Activated CD4-positive, CD25-positive, alpha-beta regulatory T cell (primary cell): ENCODE measurements at regions not wholly inside any gene's neighbourhood (a gene's known extent, or its start where the extent isn't known, plus 50 kb on each side); places are given as distances from the start of the nearest gene placed in this dataset.

Source experiments
- DNase-seq, 4 experiments: peaks; one replicate each; lab custom pipeline; 2025; lab: John Stamatoyannopoulos, UW

DNA sequence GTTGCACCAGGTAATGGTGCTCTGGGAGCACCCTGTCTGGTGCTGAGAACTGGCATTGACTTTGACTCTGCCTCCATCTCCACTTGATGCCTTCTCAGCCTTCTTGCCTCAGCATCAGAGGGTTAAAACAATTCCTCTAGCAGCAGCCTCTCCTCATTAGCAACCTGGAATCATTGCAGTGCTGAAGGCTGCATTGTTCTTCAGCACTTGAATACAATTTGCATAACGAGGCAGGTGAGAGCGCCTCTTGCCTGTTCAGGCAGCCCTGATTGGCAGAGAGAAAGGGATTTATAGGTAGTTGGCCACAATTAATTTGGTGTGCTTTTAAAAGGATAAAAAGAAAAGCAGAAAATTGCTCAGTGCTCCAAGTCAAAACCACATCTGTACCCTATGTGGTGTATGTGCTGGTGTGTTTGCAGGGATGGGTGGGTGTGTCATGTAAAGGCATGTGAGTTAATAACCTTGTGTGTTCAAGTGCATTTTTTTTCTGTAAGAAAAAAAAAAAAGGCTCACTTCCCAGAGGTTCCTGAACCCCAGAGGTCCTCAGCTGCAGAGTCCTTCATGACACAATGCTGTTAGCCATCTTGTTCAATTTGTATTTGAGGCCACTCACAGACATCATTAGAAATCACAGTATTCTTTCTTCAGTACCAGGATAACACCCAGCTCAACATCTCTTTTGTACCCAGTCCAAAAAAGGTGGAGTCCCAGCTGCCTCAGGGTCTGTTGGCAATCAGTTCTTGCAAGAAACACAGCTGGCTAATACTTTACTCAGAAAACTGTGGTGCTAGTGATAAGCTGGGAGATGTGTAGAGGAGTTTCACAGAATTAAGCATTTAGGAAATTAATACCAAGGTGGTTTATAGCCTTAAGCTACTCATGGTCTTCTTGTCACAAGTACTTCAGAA, 385.6 kb downstream of the GRIN2B start:
- no peak for DNase-seq

- DNase-seq = no peak
Measured at GRCh38 chr12:13594731-13595514, 386.5 kb downstream of the GRIN2B start.

DNA sequence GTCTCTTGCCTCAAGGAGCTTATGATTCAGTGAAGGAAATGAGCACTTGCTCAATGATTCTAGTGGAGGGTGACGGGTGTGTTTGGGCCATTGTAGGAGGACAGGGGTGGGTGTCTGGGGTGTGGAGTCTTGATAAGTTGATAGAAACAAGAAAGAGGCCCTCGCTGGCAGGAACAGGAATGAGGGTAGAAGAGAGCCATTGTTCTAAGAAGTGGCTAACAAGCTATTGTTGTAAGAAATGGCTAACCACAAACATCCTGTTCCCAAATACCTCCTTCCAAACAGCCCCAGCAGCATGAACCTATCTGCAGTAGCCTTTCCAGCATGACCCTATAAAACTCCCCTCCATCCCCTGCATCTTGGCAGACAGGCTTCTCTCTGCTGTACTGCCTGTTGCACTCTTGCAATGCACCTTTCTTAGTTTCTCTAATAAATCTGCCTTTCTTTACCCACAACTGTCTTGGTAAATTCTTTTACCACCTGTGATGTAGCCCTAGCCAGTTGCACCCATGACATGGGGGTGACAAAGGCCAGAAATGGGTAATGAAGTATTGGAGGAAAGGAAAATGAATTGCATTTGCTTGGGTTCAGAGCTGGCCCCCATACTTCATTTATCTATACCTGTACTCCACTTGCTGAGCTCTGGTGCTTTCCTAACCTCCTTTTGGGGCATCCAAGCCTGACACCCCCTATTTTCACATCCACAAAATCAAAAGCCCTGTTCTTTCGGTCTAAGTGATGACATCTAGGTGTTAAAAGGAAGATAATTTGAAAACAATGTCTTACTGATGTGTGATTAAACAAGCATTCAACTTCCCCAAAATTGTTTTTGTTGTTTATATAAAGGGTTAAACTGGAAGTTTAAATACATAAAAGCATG, 389.1 kb downstream of the GRIN2B start:
- no peak for DNase-seq

DNA sequence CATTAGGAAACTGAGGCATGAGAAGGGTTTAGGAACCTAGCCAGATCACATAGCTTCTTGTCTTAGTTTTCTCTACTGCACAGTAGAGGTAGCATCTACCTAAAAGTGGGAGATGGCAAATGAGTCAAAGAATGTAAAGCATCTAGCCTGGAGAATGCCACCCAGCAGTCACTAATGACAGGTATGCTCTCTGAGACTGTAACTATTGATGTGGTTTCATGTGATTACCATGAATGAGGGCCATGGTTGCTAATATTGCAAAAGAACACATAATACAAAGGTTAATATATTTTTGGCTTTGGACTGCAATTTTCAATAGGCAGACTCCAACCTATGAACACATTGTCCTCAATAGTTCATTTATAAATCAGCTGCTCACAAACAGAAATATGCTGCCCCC, 389.9 kb downstream of the GRIN2B start:
- no peak for DNase-seq

DNA sequence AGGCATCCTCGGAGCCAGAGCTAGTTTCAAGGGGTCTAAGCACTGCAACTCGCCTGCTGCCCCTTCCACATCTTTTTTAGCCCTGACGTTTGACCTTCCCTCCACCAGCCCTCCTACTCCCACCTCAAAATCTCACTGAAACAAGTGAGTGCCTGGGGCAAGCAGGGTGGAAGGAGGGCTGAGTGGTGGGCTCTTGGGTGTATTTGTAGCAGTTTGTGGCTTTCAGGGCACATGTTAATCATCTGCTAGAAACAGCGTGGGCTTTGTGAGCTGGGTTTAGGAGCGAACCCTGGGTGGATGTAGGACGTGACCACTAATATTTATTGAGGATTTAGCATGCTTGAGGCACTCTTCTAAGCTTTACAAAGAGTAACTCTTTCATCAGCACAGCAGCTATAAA, 390.3 kb downstream of the GRIN2B start:
- no peak for DNase-seq

DNA sequence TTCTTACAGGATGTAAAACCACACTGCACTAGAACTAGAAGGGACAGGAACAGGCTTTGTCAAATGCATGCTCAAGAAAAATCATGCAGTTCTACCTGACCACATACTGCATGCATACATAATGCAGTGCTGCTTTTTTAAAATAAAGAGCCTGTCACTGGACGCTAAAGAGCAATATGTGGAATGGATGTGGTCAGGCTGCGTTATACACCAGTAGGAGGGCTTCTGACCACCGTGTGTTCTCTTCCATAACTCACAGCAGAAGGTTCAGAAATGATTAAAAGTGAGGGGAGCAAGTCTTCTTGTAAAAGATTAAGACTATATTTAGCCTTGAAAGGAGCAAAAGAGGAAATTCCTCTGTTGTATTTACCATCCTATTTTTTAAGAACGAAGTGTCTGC, 392.0 kb downstream of the EMP1 start:
- no peak for DNase-seq

GRCh38 chr12:13587721-13588390, 391.3 kb downstream of the EMP1 start:
- no peak for DNase-seq

DNA sequence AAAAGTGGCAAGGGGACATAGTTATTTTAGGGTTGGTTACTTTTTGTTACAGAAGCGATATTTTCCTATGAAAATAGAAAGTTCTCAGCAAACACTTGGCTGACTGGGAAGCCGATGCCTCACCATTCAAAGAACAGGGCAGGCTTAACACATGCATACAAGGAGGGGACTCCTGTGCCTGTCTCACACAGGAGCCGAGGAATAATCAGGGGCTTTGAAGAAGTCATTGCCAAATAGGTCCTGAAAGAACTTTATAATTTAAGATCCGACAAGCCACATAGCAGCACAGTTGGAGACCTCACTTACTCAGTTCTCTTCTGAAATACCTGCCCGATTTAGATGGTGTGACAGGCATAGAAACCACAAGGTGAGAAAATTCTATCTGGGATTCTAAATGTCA, 389.8 kb downstream of the EMP1 start:
- DNase-seq = no peak

GRCh38 chr12:13584541-13584940, 388.0 kb downstream of the EMP1 start:
- DNase-seq = no peak

DNA sequence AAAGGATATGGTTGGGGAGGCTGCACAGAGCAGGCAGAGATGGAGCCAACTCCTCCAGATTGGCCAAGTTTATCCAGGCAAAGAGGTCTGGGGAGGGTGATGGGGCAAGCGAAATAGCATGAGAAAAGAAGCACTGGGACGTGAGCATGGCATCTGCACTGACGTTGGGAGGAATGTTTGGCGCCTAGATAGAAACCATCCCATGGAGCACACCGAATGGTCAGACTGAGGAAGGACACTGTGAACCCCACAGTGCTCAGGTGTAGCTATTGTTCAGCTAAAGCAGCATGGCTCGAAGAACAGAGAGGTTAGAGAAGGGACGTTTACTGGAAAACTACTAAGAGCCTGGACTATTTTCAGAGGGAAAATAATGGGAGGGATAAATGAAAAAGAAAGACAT, 387.1 kb downstream of the EMP1 start:
- no peak for DNase-seq

DNA sequence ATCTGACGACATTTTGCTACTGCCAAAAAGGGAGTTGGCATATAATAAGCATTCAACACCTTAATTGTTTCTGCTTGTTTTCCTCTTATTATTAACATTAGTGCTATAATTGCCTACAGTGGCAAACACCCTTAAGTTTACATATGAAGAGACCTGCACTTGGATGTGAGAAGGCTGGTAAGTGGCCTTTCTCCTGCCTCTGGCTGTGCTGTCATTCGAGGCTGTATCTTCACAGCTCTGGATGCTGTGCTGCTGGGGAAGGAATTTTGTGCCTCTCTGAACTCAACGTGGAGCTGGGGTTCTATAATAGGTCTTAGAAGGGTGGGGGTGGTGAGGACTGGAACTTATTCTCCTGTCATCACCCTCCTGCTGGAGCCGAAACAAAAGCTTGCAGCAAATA, 385.9 kb downstream of the EMP1 start:
- DNase-seq = no peak

GRCh38 chr12:13581031-13581430, 384.5 kb downstream of the EMP1 start:
- DNase-seq = no peak

DNA sequence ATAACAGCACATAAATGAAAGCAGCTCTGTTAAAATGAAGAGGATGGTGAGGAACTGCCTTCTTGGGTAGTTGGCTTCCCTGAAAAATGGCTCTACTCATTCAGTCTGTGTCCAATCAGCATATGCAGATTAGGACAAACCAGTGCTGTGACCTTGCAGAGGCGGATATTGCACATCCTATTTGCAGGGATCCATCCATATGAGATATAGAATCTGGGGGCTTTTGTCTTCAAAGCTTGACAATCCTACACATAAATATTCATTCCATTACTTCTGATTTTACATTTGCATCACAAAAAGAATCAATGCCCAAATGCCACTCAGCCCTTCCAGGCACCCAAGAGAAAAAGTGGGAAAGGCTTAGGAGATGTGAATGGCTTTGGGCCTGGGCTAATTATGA, 383.7 kb downstream of the EMP1 start:
- DNase-seq = no peak

- no peak for DNase-seq
Measured at GRCh38 chr12:13576935-13577500, 380.5 kb downstream of the EMP1 start.

- DNase-seq = no peak
Measured at GRCh38 chr12:13573698-13574321, 377.3 kb downstream of the EMP1 start.

DNA sequence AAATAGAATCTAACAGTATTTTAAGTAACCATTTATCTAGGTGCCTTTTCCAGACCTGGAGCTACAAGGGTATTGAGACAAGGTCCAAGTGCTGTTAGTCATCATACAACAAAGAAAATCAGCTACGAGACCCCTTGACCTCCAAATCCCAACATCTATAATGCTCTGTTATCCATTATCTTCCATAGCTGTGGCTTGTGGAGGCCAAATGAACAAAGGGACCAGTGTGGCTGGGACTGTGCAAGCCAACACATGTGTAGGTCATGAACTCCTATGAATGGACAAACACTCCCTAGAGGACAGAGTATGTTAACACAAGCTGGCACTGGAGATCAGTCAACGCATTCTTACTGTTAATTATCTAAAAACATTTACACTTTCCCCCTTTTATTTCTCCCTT, 374.5 kb downstream of the EMP1 start:
- no peak for DNase-seq

- no peak for DNase-seq
Measured at GRCh38 chr12:13570005-13570694, 373.6 kb downstream of the EMP1 start.

GRCh38 chr12:13566292-13566691, 369.8 kb downstream of the EMP1 start:
- no peak for DNase-seq

GRCh38 chr12:13564266-13564810, 367.8 kb downstream of the EMP1 start:
- no peak for DNase-seq

DNA sequence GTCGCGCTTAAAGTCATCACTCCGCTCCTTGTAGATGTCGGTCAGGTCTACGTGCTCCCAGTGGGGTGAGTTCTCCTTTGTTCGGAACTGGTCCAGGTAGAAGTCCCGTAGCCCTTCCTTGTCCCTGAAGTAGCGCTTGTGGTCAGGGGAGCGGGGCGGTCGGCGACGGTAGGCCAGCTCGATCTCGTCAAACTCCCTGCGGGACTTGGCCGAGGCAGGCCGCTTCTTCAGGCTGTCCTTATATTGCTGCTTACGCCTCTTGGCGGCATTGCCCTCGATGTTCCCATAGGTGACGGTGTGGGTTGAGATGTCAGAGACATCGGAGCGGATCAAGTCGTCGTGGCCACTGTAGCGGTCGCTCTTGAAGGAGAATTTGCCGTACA, 367.2 kb downstream of the EMP1 start:
- DNase-seq = no peak
